DOHH2 (cell line): ENCODE measurements at regions not wholly inside any gene's neighbourhood (a gene's known extent, or its start where the extent isn't known, plus 50 kb on each side); places are given as distances from the start of the nearest gene placed in this dataset.

Experiments used
- CTCF ChIP-seq: fragments of 200-600 bp; sonication (generic); IDR thresholded peaks from one replicate; pipeline ENCODE4 v1.5.1; 2014; ENCODE audit warnings: antibody characterized with exemption, mild to moderate bottlenecking, low read depth, low read length; ENCODE audit not compliant: poor library complexity, severe bottlenecking
- EZH2phosphoT487 ChIP-seq: fragments of 200-600 bp; sonication (generic); IDR thresholded peaks from 2 replicates; pipeline ENCODE4 v1.6.1; 2017; ENCODE audit warnings: borderline replicate concordance, mild to moderate bottlenecking, antibody characterized with exemption, low read length, moderate library complexity, mixed read lengths

- TF ChIP-seq CTCF = no peak
- TF ChIP-seq EZH2phosphoT487 = no peak
Observed at GRCh38 chr7:96837593-96837992, 127.9 kb upstream of the SEM1 start.
